Endothelial cell of umbilical vein (primary cell): ENCODE measurements at regions not wholly inside any gene's neighbourhood (a gene's known extent, or its start where the extent isn't known, plus 50 kb on each side); places are given as distances from the start of the nearest gene placed in this dataset.

ENCODE experiments used
- BruUV-seq: library from RNA; stranded (reverse); fragments of 400-500 nt; replicated peaks from 2 replicates; lab custom pipeline; 2021; lab: Mats Ljungman, UMichigan
- CTCF ChIA-PET: fragments of 300-600, 350-600 bp; sonication (Branson Sonifier 250); formaldehyde crosslinking; loops from one replicate; lab custom pipeline; 2021; ENCODE audit warnings: antibody characterized with exemption, inconsistent platforms; lab: Charles Lee
- POLR2A ChIA-PET: fragments of 300-600, 350-600 bp; sonication (Branson Sonifier 250); formaldehyde crosslinking; loops from one replicate; lab custom pipeline; 2021; ENCODE audit warnings: antibody characterized with exemption, inconsistent platforms; lab: Charles Lee
- DNase-seq: peaks from one replicate; pipeline ENCODE4 v3.0.0-alpha.2; 2011; ENCODE audit warnings: low read depth, low spot score
- FAIRE-seq: peaks from 2 replicates; lab custom pipeline; 2011; peaks lifted over from hg19 to GRCh38; lab: Jason Lieb, UNC
- H2AFZ ChIP-seq: 2 replicates; pipeline ENCODE4 v1.6.0; 2012; ENCODE audit warnings: low read depth, low read length, control low read depth, inconsistent platforms
- H3K27ac ChIP-seq: 2 replicates; pipeline ENCODE4 v1.5.1; 2011; ENCODE audit warnings: low read depth, mild to moderate bottlenecking, control low read depth, low read length, moderate library complexity; ENCODE audit not compliant: insufficient read depth
- H3K27me3 ChIP-seq, 2 experiments: 2 replicates each; pipeline versions ENCODE4 v1.6.0 to v1.6.1; 2011; ENCODE audit warnings: low read length in 2 of 2, mixed read lengths in 1 of 2; ENCODE audit not compliant: control insufficient read depth in 2 of 2, insufficient read depth in 2 of 2
- H3K36me3 ChIP-seq, 2 experiments: 2 replicates in 1 of 2; 3 replicates in 1 of 2; pipeline ENCODE4 v1.5.1; 2011; ENCODE audit warnings: low read length in 2 of 2, mild to moderate bottlenecking in 1 of 2, moderate library complexity in 1 of 2; ENCODE audit not compliant: control insufficient read depth in 2 of 2, insufficient read depth in 2 of 2; ENCODE audit errors: extremely low read depth in 1 of 2
- H3K4me1 ChIP-seq: 3 replicates; pipeline ENCODE4 v1.5.1; 2011; ENCODE audit warnings: mild to moderate bottlenecking, low read length; ENCODE audit not compliant: control insufficient read depth, insufficient read depth; ENCODE audit errors: extremely low read depth
- H3K4me2 ChIP-seq: 2 replicates; pipeline ENCODE4 v1.6.1; 2011; ENCODE audit warnings: low read length, control low read depth, mixed read lengths; ENCODE audit not compliant: insufficient read depth
- H3K4me3 ChIP-seq, 3 experiments: fragments of 200-600 bp in 1 of 3; sonication (generic), shearing (Covaris generic) in 1 of 3; replicated peaks in 1 of 3; 2 replicates each; pipeline ENCODE4 v1.5.1; 2011 to 2016; ENCODE audit warnings: control low read depth in 3 of 3, low read length in 3 of 3, mild to moderate bottlenecking in 2 of 3, inconsistent platforms in 1 of 3, low read depth in 1 of 3, moderate library complexity in 1 of 3; ENCODE audit not compliant: insufficient read depth in 1 of 3
- H3K79me2 ChIP-seq: 2 replicates; pipeline ENCODE4 v1.6.0; 2012; ENCODE audit warnings: low read length, inconsistent platforms; ENCODE audit not compliant: control insufficient read depth, insufficient read depth
- H3K9ac ChIP-seq: replicated peaks from 2 replicates; pipeline ENCODE3; 2011; ENCODE audit warnings: low read length, control low read depth; ENCODE audit not compliant: insufficient read depth; ENCODE audit errors: extremely low read depth
- H3K9me1 ChIP-seq: replicated peaks from 3 replicates; pipeline ENCODE4 v1.6.0; 2011; ENCODE audit warnings: mild to moderate bottlenecking, low read length; ENCODE audit not compliant: control insufficient read depth, insufficient read depth; ENCODE audit errors: extremely low read depth
- H3K9me3 ChIP-seq: replicated peaks from 2 replicates; pipeline ENCODE4 v1.5.1; 2012; ENCODE audit warnings: low read length, inconsistent platforms; ENCODE audit not compliant: control insufficient read depth, insufficient read depth
- H4K20me1 ChIP-seq: replicated peaks from 2 replicates; pipeline ENCODE3; 2011; ENCODE audit warnings: mild to moderate bottlenecking, low read length; ENCODE audit not compliant: control insufficient read depth, insufficient read depth; ENCODE audit errors: extremely low read depth
- CTCF ChIP-seq, 2 donors: IDR thresholded peaks; 1 replicate in 1 of 2; 2 replicates in 1 of 2; pipeline ENCODE4 v1.5.1; 2011; ENCODE audit warnings: low read length in 2 of 2, mild to moderate bottlenecking in 2 of 2, moderate library complexity in 2 of 2, control low read depth in 1 of 2, inconsistent platforms in 1 of 2, low read depth in 1 of 2; ENCODE audit not compliant: insufficient read depth in 1 of 2; ENCODE audit errors: extremely low read depth in 1 of 2
- EZH2 ChIP-seq: IDR thresholded peaks from 2 replicates; pipeline ENCODE4 v1.6.1; 2012; ENCODE audit warnings: borderline replicate concordance, low read depth, mild to moderate bottlenecking, moderate library complexity, low read length, inconsistent platforms; ENCODE audit not compliant: severe bottlenecking
- FOS ChIP-seq: IDR thresholded peaks from 2 replicates; pipeline ENCODE4 v1.6.1; 2011; ENCODE audit warnings: mild to moderate bottlenecking, low read length, moderate library complexity, borderline replicate concordance; ENCODE audit not compliant: insufficient read depth
- GATA2 ChIP-seq: IDR thresholded peaks from 2 replicates; pipeline ENCODE4 v1.7.0; 2011; ENCODE audit warnings: low read depth, mild to moderate bottlenecking, moderate library complexity, mixed read lengths, low read length; ENCODE audit not compliant: insufficient read length, insufficient read depth
- JUN ChIP-seq: IDR thresholded peaks from 2 replicates; pipeline ENCODE4 v1.6.1; 2011; ENCODE audit warnings: borderline replicate concordance, low read depth; ENCODE audit not compliant: insufficient read length, insufficient read depth
- MAX ChIP-seq: IDR thresholded peaks from 2 replicates; pipeline ENCODE4 v1.6.1; 2011; ENCODE audit not compliant: insufficient read depth, insufficient read length
- MYC ChIP-seq: IDR thresholded peaks from one replicate; pipeline ENCODE4 v1.6.1; 2011; ENCODE audit warnings: mild to moderate bottlenecking, low read depth, low read length
- POLR2A ChIP-seq: IDR thresholded peaks from 2 replicates; pipeline ENCODE4 v1.6.1; 2012; ENCODE audit warnings: low read depth, mild to moderate bottlenecking, control low read depth, low read length
- POLR2AphosphoS5 ChIP-seq: IDR thresholded peaks from 2 replicates; pipeline ENCODE4 v1.6.1; 2012; ENCODE audit warnings: low read depth, mild to moderate bottlenecking, control low read depth, low read length, moderate library complexity; ENCODE audit not compliant: insufficient read depth
- dilution Hi-C: fragments of 300-500 bp; cut with MboI; formaldehyde crosslinking; loops from one replicate; pipeline ENCODE4 v1.15.0; 2019; ENCODE audit warnings: low sequenced_read_pairs; ENCODE audit not compliant: extremely low pct_ligation_motif_present
- intact Hi-C: fragments of 100-400 bp; cut with micrococcal nuclease; formaldehyde crosslinking; loops from one replicate; pipeline ENCODE4 v1.10.0; 2022

- H3K4me2 ChIP-seq, result no peak overlapping the region
- ChIA-PET CTCF (no interaction called here), POLR2A (no interaction called here)
- no peaks in the 10 kb centered on the region for H3K27me3 ChIP-seq
- H3K27ac ChIP-seq, result no peak overlapping the region
- H3K4me3 ChIP-seq, result no peak overlapping the region
- H3K9me1 ChIP-seq, result no peaks in the 10 kb centered on the region
- intact Hi-C loops, result no loop called here
- no peak overlapping the region for H3K9ac ChIP-seq
- no peak overlapping the region for H2AFZ ChIP-seq
- peaks cover 14% of the 10 kb centered on the region for H3K9me3 ChIP-seq
- TF ChIP-seq FOS, result no peak
- no peak for TF ChIP-seq MAX
- no peak for TF ChIP-seq POLR2AphosphoS5
- TF ChIP-seq CTCF (IDR thresholded peaks at IDR 0.05; ENCODE audit: extremely low read depth in 1 of 2, insufficient read depth in 1 of 2, low read depth in 1 of 2, low read length in 2 of 2), result no peak
- TF ChIP-seq POLR2A, result no peak
- TF ChIP-seq EZH2, result no peak
- no peak for TF ChIP-seq MYC
- TF ChIP-seq JUN, result no peak
- no peak for TF ChIP-seq GATA2
- dilution Hi-C loops, result no loop called here
- H3K4me1 ChIP-seq, result no peaks in the 10 kb centered on the region
- no peaks in the 10 kb centered on the region for H4K20me1 ChIP-seq
- H3K79me2 ChIP-seq, result no peaks in the 10 kb centered on the region
- BruUV-seq, result no TSS peak
- DNase-seq (no peak), FAIRE-seq (no peak)
- no peaks in the 10 kb centered on the region for H3K36me3 ChIP-seq
These were observed 1987.7 kb downstream of the TP53TG3F start for GRCh38 chr16:35447010-35447558.
